HCT116 (cell line): ENCODE measurements at regions not wholly inside any gene's neighbourhood (a gene's known extent, or its start where the extent isn't known, plus 50 kb on each side); places are given as distances from the start of the nearest gene placed in this dataset.
"Not testable (repeated sequence)": the region's sequence is repeated elsewhere in the genome, so short reads cannot be mapped to it uniquely, and the experiment has no call there.

ENCODE experiments used
- ATAC-seq: fragments of 200-7000 bp; cut with Tn5 transposase; 2 replicates; pipeline ENCODE4 v1.9.1; 2020; ENCODE audit warnings: mild to moderate bottlenecking, moderate library complexity
- BruUV-seq: library from RNA; stranded (reverse); fragments of 400-500 nt; replicated peaks from 2 replicates; lab custom pipeline; 2021; lab: Mats Ljungman, UMichigan
- CTCF ChIA-PET: fragments of 300-600 bp; sonication (Branson Sonifier 250); formaldehyde crosslinking; loops from one replicate; lab custom pipeline; 2021; ENCODE audit warnings: antibody characterized with exemption; lab: Charles Lee
- POLR2A ChIA-PET: fragments of 300-600, 350-600 bp; sonication (Branson Sonifier 250); formaldehyde crosslinking; loops from one replicate; lab custom pipeline; 2021; ENCODE audit warnings: antibody characterized with exemption; lab: Charles Lee
- RAD21 ChIA-PET, 2 experiments: fragments of 300-600 bp; sonication (Branson Sonifier 250); formaldehyde crosslinking; loops; one replicate each; lab custom pipeline; 2023; ENCODE audit warnings: low total read pairs in 2 of 2; ENCODE audit not compliant: uncharacterized antibody in 2 of 2, unreplicated experiment in 2 of 2, low non-redundant PET in 1 of 2; lab: Charles Lee
- DNase-seq: peaks from one replicate; pipeline ENCODE4 v3.0.0-alpha.2; 2010; ENCODE audit warnings: low read depth, low spot score
- H2AFZ ChIP-seq: fragments of 200-600 bp; shearing (Covaris generic), sonication (generic); 2 replicates; pipeline ENCODE4 v1.6.1; 2017; ENCODE audit warnings: low read depth, mixed run types, mixed read lengths, antibody characterized with exemption, low read length; ENCODE audit not compliant: poor library complexity, severe bottlenecking
- H3K27ac ChIP-seq: 2 replicates; pipeline ENCODE4 v1.5.1; 2012; ENCODE audit warnings: low read depth, low read length
- H3K27me3 ChIP-seq: fragments of 200-600 bp; sonication (generic); 2 replicates; pipeline ENCODE4 v1.6.1; 2016; ENCODE audit warnings: mixed run types, low read length, mixed read lengths; ENCODE audit not compliant: insufficient read depth
- H3K36me3 ChIP-seq, 2 experiments: fragments of 200-500 bp in 1 of 2; fragments of 200-600 bp in 1 of 2; sonication (Bioruptor generic) in 1 of 2; sonication (generic) in 1 of 2; 2 replicates each; pipeline versions ENCODE4 v1.5.1 to v1.6.1; 2014 to 2016; ENCODE audit warnings: low read length in 2 of 2, inconsistent platforms in 1 of 2, mixed read lengths in 1 of 2, mixed run types in 1 of 2; ENCODE audit not compliant: insufficient read depth in 2 of 2, control insufficient read depth in 1 of 2
- H3K4me1 ChIP-seq, 2 experiments: fragments of 200-600 bp in 1 of 2; sonication (generic) in 1 of 2; 2 replicates each; pipeline versions ENCODE4 v1.5.1 to v1.6.1; 2012 to 2017; ENCODE audit warnings: low read length in 2 of 2, inconsistent platforms in 1 of 2, mild to moderate bottlenecking in 1 of 2, mixed read lengths in 1 of 2, mixed run types in 1 of 2, moderate library complexity in 1 of 2; ENCODE audit not compliant: insufficient read depth in 2 of 2, control insufficient read depth in 1 of 2
- H3K4me2 ChIP-seq: fragments of 200-600 bp; sonication (generic); 2 replicates; pipeline ENCODE4 v1.6.1; 2017; ENCODE audit warnings: mixed run types, low read length, mixed read lengths
- H3K4me3 ChIP-seq, 2 experiments: fragments of 200-600 bp in 1 of 2; sonication (generic) in 1 of 2; replicated peaks in 1 of 2; 2 replicates each; pipeline ENCODE4 v1.5.1; 2011 to 2016; ENCODE audit warnings: low read length in 2 of 2, control low read depth in 1 of 2, low read depth in 1 of 2, mild to moderate bottlenecking in 1 of 2, mixed read lengths in 1 of 2, mixed run types in 1 of 2
- H3K79me2 ChIP-seq: fragments of 200-600 bp; sonication (generic); 2 replicates; pipeline ENCODE4 v1.6.1; 2017; ENCODE audit warnings: mild to moderate bottlenecking, mixed run types, low read length, moderate library complexity, mixed read lengths; ENCODE audit not compliant: insufficient read depth
- H3K9ac ChIP-seq: fragments of 200-600 bp; sonication (generic); 2 replicates; pipeline ENCODE4 v1.6.1; 2016; ENCODE audit warnings: low read length, mixed read lengths
- H3K9me2 ChIP-seq: fragments of 200-600 bp; sonication (generic), shearing (Covaris generic); 2 replicates; pipeline ENCODE4 v1.6.1; 2017; ENCODE audit warnings: mixed run types, mild to moderate bottlenecking, moderate library complexity; ENCODE audit not compliant: insufficient read depth
- H3K9me3 ChIP-seq, 2 experiments: fragments of 200-500 bp in 1 of 2; fragments of 200-600 bp in 1 of 2; sonication (Bioruptor generic) in 1 of 2; sonication (generic) in 1 of 2; 2 replicates each; pipeline ENCODE4 v1.6.1; 2014 to 2017; ENCODE audit warnings: low read length in 2 of 2, mixed read lengths in 2 of 2, inconsistent platforms in 1 of 2, low read depth in 1 of 2, mild to moderate bottlenecking in 1 of 2, mixed run types in 1 of 2, moderate library complexity in 1 of 2; ENCODE audit not compliant: control insufficient read depth in 1 of 2, insufficient read depth in 1 of 2
- H4K20me1 ChIP-seq: fragments of 200-600 bp; sonication (generic), shearing (Covaris generic); 2 replicates; pipeline ENCODE4 v1.6.1; 2017; ENCODE audit warnings: mixed run types, mild to moderate bottlenecking, moderate library complexity; ENCODE audit not compliant: insufficient read depth
- ELF1 ChIP-seq: IDR thresholded peaks from 2 replicates; pipeline ENCODE4 v1.6.1; 2012; ENCODE audit warnings: low read depth, borderline replicate concordance
- EZH2phosphoT487 ChIP-seq: fragments of 200-600 bp; IDR thresholded peaks from 2 replicates; pipeline ENCODE4 v1.6.1; 2018; ENCODE audit warnings: antibody characterized with exemption, borderline replicate concordance
- JUND ChIP-seq: IDR thresholded peaks from 2 replicates; pipeline ENCODE4 v1.6.1; 2012
- POLR2AphosphoS5 ChIP-seq: IDR thresholded peaks from 2 replicates; pipeline ENCODE4 v1.6.1; 2011; ENCODE audit warnings: mild to moderate bottlenecking, low read depth, low read length, moderate library complexity
- SIN3A ChIP-seq: IDR thresholded peaks from 2 replicates; pipeline ENCODE4 v1.6.1; 2012; ENCODE audit warnings: low read depth
- SRF ChIP-seq: IDR thresholded peaks from 2 replicates; pipeline ENCODE4 v1.6.1; 2012; ENCODE audit warnings: low read depth
- TCF7L2 ChIP-seq: IDR thresholded peaks from 2 replicates; pipeline ENCODE4 v1.7.0; 2011; ENCODE audit warnings: borderline replicate concordance, inconsistent platforms; ENCODE audit not compliant: insufficient read depth, insufficient read length; ENCODE audit errors: extremely low read depth
- ZNF274 ChIP-seq: fragments of 200-500 bp; sonication (Bioruptor generic); IDR thresholded peaks from 2 replicates; pipeline ENCODE4 v1.6.1; 2014; ENCODE audit warnings: mild to moderate bottlenecking, low read depth, low read length, inconsistent platforms
- intact Hi-C: fragments of 100-400 bp; cut with micrococcal nuclease; formaldehyde crosslinking; loops from 2 replicates; pipeline ENCODE4 v1.10.0; 2022
- TF ChIP-seq, protein P1 (sequence below): IDR thresholded peaks from 2 replicates; pipeline ENCODE4 v1.6.1; 2012; ENCODE audit warnings: low read depth

DNA sequence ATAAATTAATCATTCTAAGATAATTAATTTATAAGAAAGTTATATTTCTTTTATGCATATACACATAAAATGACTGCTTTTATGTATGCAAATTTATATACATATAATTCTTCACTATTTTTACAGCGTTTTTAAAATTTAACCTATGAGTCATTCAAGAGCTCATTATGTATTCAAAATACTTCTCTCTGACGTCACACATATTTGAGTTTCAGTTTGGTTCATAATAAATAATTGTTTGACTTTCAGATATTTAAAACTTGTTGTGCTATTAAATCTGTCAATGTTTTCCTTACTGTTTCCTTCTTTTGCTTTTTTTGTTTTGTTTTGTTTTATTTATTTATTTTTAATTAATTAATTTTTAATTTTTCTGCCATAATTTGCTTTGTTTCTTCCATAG, 467.5 kb upstream of the ADGRB3 start:
- POLR2A ChIA-PET, result no interaction called here
- TF ChIP-seq ELF1 (no peak), SIN3A (no peak), EZH2phosphoT487 (no peak)
- Histone ChIP-seq H3K36me3 (no peaks in the 10 kb centered on the region), H3K79me2 (no peaks in the 10 kb centered on the region), H3K9me2 (no peaks in the 10 kb centered on the region), H4K20me1 (no peaks in the 10 kb centered on the region), H3K4me1 (no peaks in the 10 kb centered on the region), H3K27me3 (no peaks in the 10 kb centered on the region), H3K9ac (no peak overlapping the region), H2AFZ (no peak overlapping the region), H3K9me3 (peaks cover 11 to 12% of the 10 kb centered on the region in 2 experiments; a peak in 1 of 4 replicates), H3K4me3 (no peak overlapping the region), H3K27ac (no peak overlapping the region), H3K4me2 (no peak overlapping the region)
- DNase-seq (no peak), ATAC-seq (no peak)
- intact Hi-C loops, result no loop called here
- CTCF ChIA-PET, result no interaction called here
- no TSS peak for BruUV-seq
- RAD21 ChIA-PET, result no interaction called here

DNA sequence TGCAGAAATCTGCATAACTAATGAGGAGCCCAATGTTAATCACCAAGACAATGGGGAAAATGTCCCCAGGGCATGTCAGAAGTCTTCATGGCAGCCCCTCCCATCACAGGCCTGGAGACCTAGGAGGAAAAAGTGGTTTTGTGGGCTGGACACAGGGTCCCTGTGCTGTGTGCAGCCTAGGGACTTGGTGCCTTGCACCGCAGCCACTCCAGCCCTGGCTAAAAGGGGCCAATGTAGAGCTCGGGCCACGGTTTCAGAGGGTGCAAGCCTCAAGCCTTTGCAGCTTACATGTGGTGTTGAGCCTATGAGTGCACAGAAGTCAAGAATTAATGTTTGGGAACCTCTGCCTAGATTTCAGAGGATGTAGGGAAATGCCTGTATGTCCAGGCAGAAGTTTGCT, 474.3 kb upstream of the ADGRB3 start:
- H3K36me3 ChIP-seq, H3K4me2 ChIP-seq, H3K27me3 ChIP-seq, RAD21 ChIA-PET, H3K9ac ChIP-seq, H4K20me1 ChIP-seq, intact Hi-C loops, BruUV-seq, CTCF ChIA-PET, POLR2A ChIA-PET, DNase-seq, H3K27ac ChIP-seq, H3K4me3 ChIP-seq, H3K79me2 ChIP-seq, H3K4me1 ChIP-seq, H2AFZ ChIP-seq, H3K9me3 ChIP-seq, ATAC-seq, H3K9me2 ChIP-seq: not testable (repeated sequence)

DNA sequence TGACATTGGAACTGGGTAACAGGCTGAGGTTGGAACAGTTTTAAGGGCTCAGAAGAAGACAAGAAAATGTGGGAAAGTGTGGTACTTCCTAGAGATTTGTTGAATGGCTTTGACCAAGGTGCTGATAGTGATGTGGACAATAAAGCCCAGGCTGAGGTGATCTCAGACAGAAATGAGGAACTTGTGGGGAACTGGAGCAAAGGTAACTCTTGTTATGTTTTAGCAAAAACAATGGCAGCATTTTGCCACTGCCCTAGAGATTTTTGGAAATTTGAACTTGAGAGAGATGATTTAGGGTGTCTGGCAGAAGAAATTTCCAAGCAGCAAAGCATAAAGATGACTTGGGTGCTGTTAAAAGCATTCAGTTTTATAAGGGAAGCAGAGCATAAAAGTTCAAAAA, 474.7 kb upstream of the ADGRB3 start:
- ChIA-PET POLR2A (no interaction called here), CTCF (no interaction called here), RAD21 (no interaction called here)
- BruUV-seq, result no TSS peak
- no peaks in the 10 kb centered on the region for H3K4me1 ChIP-seq
- no peak overlapping the region for H3K4me2 ChIP-seq
- H2AFZ ChIP-seq, result no peak overlapping the region
- no peak overlapping the region for H3K27ac ChIP-seq
- no peak overlapping the region for H3K9ac ChIP-seq
- TF ChIP-seq JUND, result no peak
- TF ChIP-seq ELF1, result no peak
- TF ChIP-seq, protein P1, sequence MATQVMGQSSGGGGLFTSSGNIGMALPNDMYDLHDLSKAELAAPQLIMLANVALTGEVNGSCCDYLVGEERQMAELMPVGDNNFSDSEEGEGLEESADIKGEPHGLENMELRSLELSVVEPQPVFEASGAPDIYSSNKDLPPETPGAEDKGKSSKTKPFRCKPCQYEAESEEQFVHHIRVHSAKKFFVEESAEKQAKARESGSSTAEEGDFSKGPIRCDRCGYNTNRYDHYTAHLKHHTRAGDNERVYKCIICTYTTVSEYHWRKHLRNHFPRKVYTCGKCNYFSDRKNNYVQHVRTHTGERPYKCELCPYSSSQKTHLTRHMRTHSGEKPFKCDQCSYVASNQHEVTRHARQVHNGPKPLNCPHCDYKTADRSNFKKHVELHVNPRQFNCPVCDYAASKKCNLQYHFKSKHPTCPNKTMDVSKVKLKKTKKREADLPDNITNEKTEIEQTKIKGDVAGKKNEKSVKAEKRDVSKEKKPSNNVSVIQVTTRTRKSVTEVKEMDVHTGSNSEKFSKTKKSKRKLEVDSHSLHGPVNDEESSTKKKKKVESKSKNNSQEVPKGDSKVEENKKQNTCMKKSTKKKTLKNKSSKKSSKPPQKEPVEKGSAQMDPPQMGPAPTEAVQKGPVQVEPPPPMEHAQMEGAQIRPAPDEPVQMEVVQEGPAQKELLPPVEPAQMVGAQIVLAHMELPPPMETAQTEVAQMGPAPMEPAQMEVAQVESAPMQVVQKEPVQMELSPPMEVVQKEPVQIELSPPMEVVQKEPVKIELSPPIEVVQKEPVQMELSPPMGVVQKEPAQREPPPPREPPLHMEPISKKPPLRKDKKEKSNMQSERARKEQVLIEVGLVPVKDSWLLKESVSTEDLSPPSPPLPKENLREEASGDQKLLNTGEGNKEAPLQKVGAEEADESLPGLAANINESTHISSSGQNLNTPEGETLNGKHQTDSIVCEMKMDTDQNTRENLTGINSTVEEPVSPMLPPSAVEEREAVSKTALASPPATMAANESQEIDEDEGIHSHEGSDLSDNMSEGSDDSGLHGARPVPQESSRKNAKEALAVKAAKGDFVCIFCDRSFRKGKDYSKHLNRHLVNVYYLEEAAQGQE, result no peak
- TF ChIP-seq ZNF274, result no peak
- TF ChIP-seq TCF7L2, result no peak
- no peak for TF ChIP-seq POLR2AphosphoS5
- TF ChIP-seq SRF, result no peak
- DNase-seq (no peak), ATAC-seq (no peak)
- peaks cover 3 to 6% of the 10 kb centered on the region in 2 experiments; a peak in 2 of 4 replicates for H3K9me3 ChIP-seq
- H3K79me2 ChIP-seq, result no peaks in the 10 kb centered on the region
- H4K20me1 ChIP-seq, result no peaks in the 10 kb centered on the region
- no peak overlapping the region for H3K4me3 ChIP-seq
- H3K9me2 ChIP-seq, result no peaks in the 10 kb centered on the region
- no peaks in the 10 kb centered on the region for H3K27me3 ChIP-seq
- intact Hi-C loops, result no loop called here
- no peaks in the 10 kb centered on the region for H3K36me3 ChIP-seq
